Lung (tissue), 11 donors: ENCODE measurements at regions not wholly inside any gene's neighbourhood (a gene's known extent, or its start where the extent isn't known, plus 50 kb on each side); places are given as distances from the start of the nearest gene placed in this dataset.

Experiments
- ATAC-seq: fragments of 200-7000 bp; cut with Tn5 transposase; one replicate; pipeline ENCODE4 v1.9.1; 2020; ENCODE audit warnings: moderate number of reproducible peaks; ENCODE audit not compliant: insufficient read depth, low FRiP score
- DNase-seq, 3 donors: peaks; one replicate each; pipeline ENCODE4 v3.0.0-alpha.2; 2013 to 2017
- H3K27ac ChIP-seq, 2 donors: one replicate each; pipeline ENCODE4 v1.5.1; 2013; ENCODE audit warnings: mild to moderate bottlenecking in 2 of 2, moderate library complexity in 2 of 2, control low read depth in 1 of 2, inconsistent platforms in 1 of 2, low read depth in 1 of 2, low read length in 1 of 2
- H3K27me3 ChIP-seq, 3 donors: one replicate each; pipeline ENCODE4 v1.5.1; 2013; ENCODE audit warnings: low read length in 2 of 3; ENCODE audit not compliant: control insufficient read depth in 3 of 3, insufficient read depth in 3 of 3
- H3K36me3 ChIP-seq, 4 donors: one replicate each; pipeline ENCODE4 v1.5.1; 2013; ENCODE audit warnings: low read length in 4 of 4, mild to moderate bottlenecking in 1 of 4, moderate library complexity in 1 of 4; ENCODE audit not compliant: control insufficient read depth in 4 of 4, insufficient read depth in 4 of 4
- H3K4me1 ChIP-seq, 5 donors: one replicate each; pipeline ENCODE4 v1.5.1; 2013; ENCODE audit warnings: low read length in 5 of 5, mild to moderate bottlenecking in 2 of 5, moderate library complexity in 1 of 5; ENCODE audit not compliant: control insufficient read depth in 5 of 5, insufficient read depth in 5 of 5
- H3K4me3 ChIP-seq: one replicate; pipeline ENCODE4 v1.5.1; 2013; ENCODE audit warnings: mild to moderate bottlenecking, control low read depth, moderate library complexity
- H3K9ac ChIP-seq, 2 donors: one replicate each; pipeline ENCODE4 v1.5.1; 2013; ENCODE audit warnings: low read length in 2 of 2, control low read depth in 1 of 2; ENCODE audit not compliant: insufficient read depth in 1 of 2
- H3K9me3 ChIP-seq, 4 donors: one replicate each; pipeline ENCODE4 v1.5.1; 2013; ENCODE audit warnings: low read length in 3 of 4, mild to moderate bottlenecking in 1 of 4, moderate library complexity in 1 of 4; ENCODE audit not compliant: control insufficient read depth in 4 of 4, insufficient read depth in 3 of 4
- CTCF ChIP-seq: IDR thresholded peaks from 2 replicates; pipeline ENCODE4 v1.5.1; 2012; ENCODE audit warnings: mild to moderate bottlenecking; ENCODE audit errors: control extremely low read depth, extremely low read depth
- WGBS, 2 donors: extraction: QIAGEN DNeasy Blood & Tissue Kit; methylation state at CpG; one replicate each; pipeline ENCODE4 v1.1.7; 2013; 5-methylcytosine and 5-hydroxymethylcytosine counted together
- donor health status: control.
- donor health status: control.
- donor health status: Bipolar disorder and iron deficiency.
- donor health status: healthy.
- donor health status: DM: yes; HTN: yes; CAD: no.

GRCh38 chr2:120440521-120441350, 94.8 kb downstream of the INHBB start:
- ATAC-seq = no peak
- H3K27me3 ChIP-seq = peaks cover 0 to 30% (median 22%) of the 10 kb centered on the region in 3 donors

GRCh38 chr2:120441351-120441700, 95.4 kb downstream of the INHBB start:
- H3K27me3 ChIP-seq = peaks cover 0 to 30% (median 22%) of the 10 kb centered on the region in 3 donors
- no peaks in the 10 kb centered on the region for H3K36me3 ChIP-seq
- no peak overlapping the region for H3K4me3 ChIP-seq
- no peak overlapping the region for H3K9ac ChIP-seq
- 66 to 68% methylated on average over 9 of the region's 9 CpGs for WGBS, 2 donors
- no peak for ATAC-seq
- DNase-seq = no peak
- H3K27ac ChIP-seq = no peak overlapping the region
- H3K4me1 ChIP-seq = peaks cover 0 to 11% (median 5%) of the 10 kb centered on the region in 5 donors
- TF ChIP-seq CTCF = no peak
- no peaks in the 10 kb centered on the region for H3K9me3 ChIP-seq

More at GRCh38 chr2:120440521-120441350, 94.8 kb downstream of the INHBB start:
- no peaks in the 10 kb centered on the region for H3K36me3 ChIP-seq
- no peak overlapping the region for H3K9ac ChIP-seq
- H3K4me3 ChIP-seq = no peak overlapping the region
- no peak for TF ChIP-seq CTCF
- H3K9me3 ChIP-seq = no peaks in the 10 kb centered on the region
- 90 to 92% methylated on average over 17 of the region's 17 CpGs for WGBS, 2 donors
- no peak for DNase-seq
- no peak overlapping the region for H3K27ac ChIP-seq
- peaks cover 0 to 11% (median 5%) of the 10 kb centered on the region in 5 donors for H3K4me1 ChIP-seq

GRCh38 chr2:120441744-120442471, 96.0 kb downstream of the INHBB start:
- no peaks in the 10 kb centered on the region for H3K36me3 ChIP-seq
- peak; percentile 76 for ATAC-seq
- peaks cover 0 to 11% (median 5%) of the 10 kb centered on the region in 5 donors for H3K4me1 ChIP-seq
- H3K9ac ChIP-seq = no peak overlapping the region
- TF ChIP-seq CTCF = no peak
- no peaks in the 10 kb centered on the region for H3K9me3 ChIP-seq
- peaks cover 0 to 30% (median 22%) of the 10 kb centered on the region in 3 donors for H3K27me3 ChIP-seq
- no peak overlapping the region for H3K4me3 ChIP-seq
- 4 to 7% methylated on average over 41 of the region's 41 CpGs for WGBS, 2 donors
- peak; percentile 54 to 78 (median 75) for DNase-seq
- H3K27ac ChIP-seq = peak overlapping the region in 1 of 2 donors; percentile 76
